KG1 (cell line): ENCODE measurements at regions not wholly inside any gene's neighbourhood (a gene's known extent, or its start where the extent isn't known, plus 50 kb on each side); places are given as distances from the start of the nearest gene placed in this dataset.

ENCODE experiments used
- DNase-seq: peaks from one replicate; lab custom pipeline; 2025; lab: John Stamatoyannopoulos, UW

- no peak for DNase-seq
Observed at GRCh38 chr1:25104932-25105561, 127.3 kb downstream of the SYF2 start.

DNA sequence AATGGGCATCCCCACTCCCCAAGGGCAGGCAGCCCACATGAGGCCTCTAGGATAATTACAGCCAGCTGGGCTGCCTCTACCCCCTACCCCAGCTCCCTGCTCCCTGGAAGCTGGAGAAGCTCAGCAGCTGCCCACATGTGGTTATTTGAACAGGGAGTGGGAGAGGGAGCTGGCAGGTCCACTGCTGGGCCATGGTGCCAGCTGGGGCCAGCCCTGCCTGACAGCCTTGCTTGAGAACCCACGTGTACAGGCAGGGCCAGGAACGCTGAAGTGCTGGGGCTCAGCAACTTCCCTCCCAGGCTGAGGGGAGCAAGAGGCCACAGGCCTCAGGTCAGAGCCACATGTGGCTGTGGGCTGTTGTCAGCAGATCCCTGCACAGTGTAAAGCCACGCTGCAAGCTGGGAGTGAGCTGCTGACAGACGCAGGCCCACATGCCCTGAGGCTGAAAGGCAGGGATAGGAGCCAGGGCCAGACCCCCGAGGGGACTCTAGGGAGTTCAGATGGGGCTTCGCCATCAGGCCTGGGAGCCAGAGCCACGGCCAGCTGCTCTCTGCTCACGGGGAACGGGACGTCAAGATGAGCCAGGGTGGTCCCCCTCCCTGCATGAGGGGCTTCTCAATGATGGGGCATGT lies 129.0 kb downstream of the SYF2 start:
- no peak for DNase-seq

GRCh38 chr1:25100151-25100833 lies 132.0 kb downstream of the SYF2 start:
- no peak for DNase-seq

DNA sequence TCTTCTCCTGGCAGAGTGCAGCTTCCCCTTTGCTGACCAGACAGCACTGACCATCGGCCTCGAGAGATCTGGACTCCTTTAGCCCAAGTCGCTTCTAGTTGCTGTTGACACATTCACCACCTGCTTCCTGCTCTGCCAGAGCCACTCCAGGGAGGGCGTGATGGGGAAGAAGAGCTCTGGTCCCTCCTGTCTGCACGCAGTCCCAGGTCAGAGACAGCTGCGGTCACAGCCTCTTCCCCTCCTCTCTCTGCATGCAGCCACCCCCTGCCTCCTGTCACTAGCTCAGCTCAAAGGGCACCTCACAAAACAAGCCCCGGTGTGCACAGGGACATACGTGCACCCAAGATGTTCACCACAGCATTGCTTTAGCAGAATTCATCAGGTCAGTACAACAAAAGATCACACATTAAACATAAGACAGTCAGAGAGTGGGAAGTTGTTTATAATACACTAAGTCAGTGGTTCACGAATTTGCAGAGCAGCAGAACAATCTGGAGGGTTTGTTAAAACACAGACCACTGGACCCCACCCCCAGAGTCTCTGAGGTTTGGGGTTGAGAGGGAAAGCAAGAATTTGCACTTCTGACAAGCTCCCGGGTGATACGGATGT lies 132.9 kb downstream of the SYF2 start:
- DNase-seq: peak; percentile 64

DNA sequence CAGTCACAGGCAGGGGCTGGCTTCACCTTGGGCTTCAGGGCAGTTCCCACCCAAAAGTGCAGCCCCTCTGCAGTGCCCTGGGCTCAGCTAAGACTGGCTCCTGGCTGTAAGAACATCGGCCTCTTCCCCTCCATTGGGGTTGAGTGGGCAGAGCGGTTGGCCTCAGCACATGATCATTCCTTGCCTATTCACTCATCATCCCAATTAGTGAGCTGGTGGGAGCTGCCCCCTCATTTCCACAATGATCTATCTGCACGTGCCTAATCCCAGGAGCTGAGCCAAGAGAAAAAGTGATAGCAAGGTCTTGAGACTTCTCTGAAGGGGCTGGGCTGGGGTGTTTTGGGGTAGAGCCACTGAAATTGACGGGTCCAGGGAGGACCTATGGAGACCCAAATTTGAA lies 133.6 kb downstream of the SYF2 start:
- DNase-seq: no peak

- no peak for DNase-seq
Observed at GRCh38 chr1:25096307-25097150, 135.8 kb downstream of the SYF2 start.

DNA sequence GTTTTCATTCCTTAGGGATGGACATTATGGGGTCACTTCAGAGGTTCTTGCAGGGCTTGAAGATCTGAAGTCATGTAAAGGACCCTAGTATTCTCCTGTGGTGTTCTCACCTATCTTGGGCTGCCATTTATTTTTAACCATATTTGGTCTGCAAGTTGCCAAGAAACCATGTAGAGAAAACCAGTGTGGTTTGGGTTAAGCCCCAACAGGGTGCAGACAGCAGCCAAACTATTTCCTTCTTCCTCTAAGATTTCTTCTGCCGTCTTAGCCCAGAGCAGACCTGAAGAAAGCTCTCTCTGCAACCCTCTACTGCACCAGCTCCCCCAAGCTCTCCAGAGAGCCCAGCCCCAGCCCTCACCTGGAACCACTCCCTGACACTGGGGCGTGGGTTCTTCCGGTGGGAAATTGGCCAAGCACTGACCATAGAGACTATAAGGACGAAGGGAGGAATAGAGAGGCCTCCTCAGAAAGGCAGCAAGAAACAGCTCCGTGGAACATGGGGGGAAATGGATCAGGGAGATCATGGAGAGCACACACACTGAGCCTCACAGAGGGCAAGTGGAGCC lies 136.6 kb downstream of the SYF2 start:
- peak; percentile 48 for DNase-seq

DNA sequence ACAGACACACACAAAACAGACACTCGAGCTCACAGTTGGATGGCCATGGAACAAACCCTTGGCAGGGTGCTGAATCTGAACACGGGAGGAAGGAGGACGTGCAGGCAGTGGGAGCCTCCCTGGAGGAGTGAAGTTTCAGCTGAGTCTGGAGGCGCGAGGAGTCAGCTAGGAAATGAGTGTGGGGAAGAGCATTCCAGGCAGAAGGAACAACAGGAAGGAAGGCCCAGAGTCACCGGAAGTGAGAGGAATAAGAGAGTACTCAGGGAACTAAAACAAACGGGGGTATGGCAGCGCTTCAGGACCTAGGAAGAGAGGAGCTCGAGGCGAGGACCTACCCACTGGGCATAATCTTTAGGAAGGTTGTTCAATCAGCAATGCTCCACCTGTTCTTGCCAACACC lies 137.3 kb downstream of the SYF2 start:
- no peak for DNase-seq

DNA sequence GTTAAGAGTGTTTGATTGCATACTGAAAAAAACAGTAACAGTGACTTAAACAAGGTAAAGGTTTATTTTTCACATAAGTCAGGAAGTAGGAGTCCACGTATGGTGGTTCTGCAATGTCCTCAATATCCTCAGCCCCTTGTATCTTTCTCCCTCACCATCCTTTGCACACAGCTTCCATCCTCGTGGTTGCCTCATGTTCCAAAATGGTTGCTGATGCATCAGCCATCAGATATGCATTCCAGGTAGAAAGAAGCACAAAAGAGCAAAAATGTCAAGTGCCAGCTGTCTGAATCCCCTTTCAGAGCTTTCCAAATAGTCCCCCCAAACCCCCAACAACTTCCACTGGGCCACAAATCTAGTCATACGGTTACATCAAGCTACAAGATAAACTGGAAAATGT lies 138.1 kb downstream of the SYF2 start:
- no peak for DNase-seq

DNA sequence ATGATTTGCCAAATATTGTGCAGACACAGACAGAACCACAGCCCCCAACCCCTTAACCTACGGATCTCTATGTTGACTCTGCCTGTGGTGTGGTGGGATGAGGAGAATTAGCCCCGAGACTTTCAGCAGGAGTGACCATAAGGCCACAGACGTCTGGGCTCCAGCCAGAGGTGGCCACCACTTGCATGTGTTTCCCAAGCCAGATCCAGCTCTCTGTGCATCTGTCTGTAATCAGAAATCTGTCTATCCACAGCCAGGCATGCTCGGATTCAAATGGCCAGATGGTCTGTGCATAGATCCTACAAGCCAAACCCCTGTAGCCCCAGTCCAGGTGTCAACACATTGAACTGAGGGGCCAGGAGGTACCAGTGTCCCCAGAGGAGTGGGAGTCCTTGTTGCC lies 140.6 kb downstream of the SYF2 start:
- DNase-seq: no peak

DNA sequence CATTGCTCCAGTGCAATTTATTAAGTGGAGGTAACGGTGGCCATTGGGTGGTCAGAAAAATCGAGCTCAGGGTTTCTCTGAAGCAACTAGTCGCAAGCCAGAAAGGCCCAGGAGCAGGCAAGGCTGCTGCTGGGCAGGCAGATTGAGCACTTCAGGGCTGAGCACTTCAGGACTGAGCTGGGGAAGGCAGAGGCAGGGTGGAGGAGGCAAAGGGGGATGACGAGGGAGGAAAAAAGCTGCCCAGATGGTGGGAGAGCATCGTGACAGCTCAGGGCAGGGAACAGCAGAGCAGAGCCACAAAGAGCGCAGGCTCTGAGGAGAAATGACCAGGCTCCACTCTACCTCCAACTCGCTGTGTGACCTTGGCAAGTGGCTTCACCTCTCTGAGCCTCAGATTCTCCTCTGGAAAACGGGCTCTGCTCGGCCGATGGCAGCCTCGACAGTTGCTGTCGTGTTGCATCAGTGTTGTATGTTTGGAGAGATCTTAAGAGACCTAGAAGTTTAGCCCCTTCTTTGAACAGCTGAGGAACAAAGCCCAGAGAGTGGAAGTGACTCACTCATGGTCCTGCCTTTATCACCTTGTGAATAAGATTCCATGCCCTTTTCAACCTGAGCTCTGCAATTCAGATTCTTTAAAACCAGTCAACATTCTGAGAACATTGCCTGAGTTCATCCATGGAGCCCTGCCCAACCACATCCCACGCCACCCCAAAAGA lies 141.4 kb downstream of the SYF2 start:
- no peak for DNase-seq

GRCh38 chr1:25089772-25090171 lies 142.5 kb downstream of the SYF2 start:
- DNase-seq: no peak

GRCh38 chr1:25088946-25089345 lies 143.4 kb downstream of the SYF2 start:
- DNase-seq: no peak

DNA sequence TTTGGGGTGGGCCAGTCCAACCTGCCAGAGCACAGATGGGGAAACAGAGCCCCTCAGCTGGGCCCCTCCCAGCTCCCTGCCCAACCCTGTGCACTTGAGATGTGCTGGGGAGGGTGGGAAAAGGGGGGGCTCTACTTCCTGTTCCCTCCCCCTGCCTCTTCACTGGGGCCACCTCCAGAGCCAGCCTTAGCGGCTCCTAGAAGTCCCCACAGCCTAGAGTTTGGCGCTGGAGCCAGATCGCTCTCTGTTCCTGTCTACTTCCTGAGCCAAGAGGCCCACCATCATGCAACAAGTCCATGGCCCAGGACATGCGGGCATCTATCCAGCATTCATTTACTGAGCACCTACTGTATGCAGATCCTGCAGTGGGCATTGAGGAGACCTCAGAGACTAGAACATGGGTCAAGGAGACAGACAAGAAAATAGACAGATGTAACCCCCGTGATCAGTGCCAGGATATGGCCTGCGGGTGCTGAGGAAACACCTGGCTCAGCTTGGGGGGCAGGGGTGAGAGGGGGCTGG lies 144.1 kb downstream of the SYF2 start:
- no peak for DNase-seq

- DNase-seq: no peak
Observed at GRCh38 chr1:25086518-25087079, 145.7 kb downstream of the SYF2 start.

- no peak for DNase-seq
Observed at GRCh38 chr1:25084407-25084806, 147.9 kb downstream of the SYF2 start.

- no peak for DNase-seq
Observed at GRCh38 chr1:25083481-25084345, 148.6 kb downstream of the SYF2 start.

DNA sequence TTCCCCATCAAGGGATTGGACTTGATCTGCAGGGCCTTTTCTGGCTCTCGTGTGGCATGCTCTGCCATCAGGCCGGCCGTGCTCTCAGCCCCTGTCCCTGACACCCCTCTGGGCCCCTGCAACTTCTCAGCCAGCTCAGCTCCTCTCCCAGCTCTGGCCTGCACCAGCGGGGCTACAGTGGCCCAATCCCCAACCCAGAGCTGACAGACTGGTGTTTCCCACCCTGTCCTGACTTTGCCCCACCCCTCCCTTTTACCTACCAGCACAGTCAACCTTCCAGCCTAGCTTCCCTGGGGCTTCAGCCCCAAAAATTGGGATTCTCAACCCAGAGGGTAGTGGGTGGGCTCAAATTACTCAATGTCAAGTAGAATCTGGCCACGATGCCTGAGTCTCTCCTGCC lies 149.3 kb downstream of the SYF2 start:
- DNase-seq: no peak

GRCh38 chr1:25082216-25082899 lies 149.9 kb downstream of the SYF2 start:
- DNase-seq: no peak
